ENCODE measurements at regions not wholly inside any gene's neighbourhood (a gene's known extent, or its start where the extent isn't known, plus 50 kb on each side); places are given as distances from the start of the nearest gene placed in this dataset.

DNA sequence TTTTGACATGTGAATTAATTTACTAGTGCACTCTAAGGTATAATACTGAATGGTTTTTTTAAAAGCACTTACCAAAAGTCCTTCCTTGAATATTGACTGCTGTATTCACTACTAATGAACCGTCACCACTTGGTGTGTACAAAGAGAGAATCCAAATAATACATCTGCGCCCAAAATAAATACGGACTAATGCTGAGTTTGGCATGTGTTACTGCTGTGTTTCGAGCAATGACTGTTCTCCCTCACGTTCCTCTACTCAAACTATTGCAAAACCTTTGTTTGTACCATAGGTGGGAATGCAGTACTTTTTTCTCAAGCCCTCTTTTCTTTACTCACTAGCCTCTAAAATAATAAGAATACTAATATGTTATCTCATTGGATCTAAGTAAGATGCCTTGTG is 305.5 kb downstream of the QKI start:
- H3K27me3 Mint-ChIP-seq = peaks cover 0 to 6% of the 10 kb centered on the region in 2 donors
- Histone ChIP-seq H3K9me3 (no peaks in the 10 kb centered on the region), H3K4me3 (ENCODE audit: control insufficient read depth in 1 of 2, extremely low read depth in 1 of 2, low read length in 1 of 2) (no peak overlapping the region), H3K27ac (ENCODE audit: low read length) (no peak overlapping the region), H3K27me3 (replicated peaks in 1 of 2; ENCODE audit: control insufficient read depth in 2 of 2, extremely low read depth in 1 of 2, insufficient read depth in 2 of 2, low read length in 1 of 2) (peaks cover 0 to 13% of the 10 kb centered on the region in 2 experiments), H3K4me1 (ENCODE audit: control insufficient read depth in 1 of 2, extremely low read depth in 1 of 2, insufficient read depth in 2 of 2, low read length in 2 of 2) (no peaks in the 10 kb centered on the region), H3K36me3 (ENCODE audit: control insufficient read depth in 2 of 2, extremely low read depth in 1 of 2, insufficient read depth in 1 of 2, low read length in 1 of 2) (no peaks in the 10 kb centered on the region)
- H3K9me3 Mint-ChIP-seq = no peaks in the 10 kb centered on the region
- ChIA-PET CTCF (no interaction called here), POLR2A (no interaction called here)
- ATAC-seq (replicated peaks in 1 of 4) (no peak), DNase-seq (no peak)
- no peaks in the 10 kb centered on the region for H3K36me3 Mint-ChIP-seq
- peaks cover 0 to 7% (median 0%) of the 10 kb centered on the region in 3 donors for H3K4me1 Mint-ChIP-seq
- H3K27ac Mint-ChIP-seq = no peak overlapping the region
- no CpG with 5 or more reads among the region's 5 CpGs for WGBS (ENCODE audit: insufficient coverage)
- H3K4me3 Mint-ChIP-seq = no peak overlapping the region

DNA sequence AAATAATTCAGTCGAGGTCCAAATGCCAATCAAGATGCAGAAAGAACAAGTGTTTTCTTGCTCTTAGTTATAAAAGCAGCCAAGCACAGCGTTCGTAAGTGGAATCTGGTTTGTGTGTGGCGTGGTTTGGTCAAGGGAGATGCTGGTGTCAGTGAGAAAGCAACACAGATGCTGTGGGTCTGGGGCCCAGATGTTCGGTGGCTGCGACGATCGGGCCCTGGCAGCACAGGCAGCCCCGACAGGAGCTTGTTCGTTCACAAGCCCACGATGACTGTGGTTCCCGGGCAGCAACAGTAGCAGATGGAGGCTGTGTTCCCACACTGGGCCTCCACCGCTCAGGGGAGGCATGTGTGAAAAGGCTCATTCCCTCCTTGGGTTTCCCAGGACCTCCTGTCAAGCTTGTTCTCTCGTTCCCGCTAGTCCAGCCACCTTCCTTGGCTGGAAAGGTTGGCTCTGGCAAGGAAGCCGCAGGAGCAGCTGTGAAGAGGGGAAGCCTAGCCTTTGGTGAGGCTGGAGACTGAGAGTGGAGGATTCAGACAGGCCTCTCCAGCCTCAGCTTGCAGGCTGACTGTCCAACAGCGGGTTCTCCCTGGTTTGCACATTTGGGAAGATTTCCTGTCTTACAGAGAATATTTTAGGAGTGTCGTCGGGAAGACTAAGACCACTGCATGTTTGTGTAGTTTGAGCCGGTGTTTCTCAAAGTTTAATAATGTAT is 304.7 kb downstream of the QKI start:
- no peaks in the 10 kb centered on the region for H3K4me1 ChIP-seq (ENCODE audit: control insufficient read depth in 1 of 2, extremely low read depth in 1 of 2, insufficient read depth in 2 of 2, low read length in 2 of 2)
- Mint-ChIP-seq H3K9me3 (no peaks in the 10 kb centered on the region), H3K4me1 (peaks cover 0 to 7% (median 0%) of the 10 kb centered on the region in 3 donors), H3K27me3 (peaks cover 0 to 6% of the 10 kb centered on the region in 2 donors), H3K4me3 (no peak overlapping the region), H3K36me3 (no peaks in the 10 kb centered on the region), H3K27ac (no peak overlapping the region)
- no peak overlapping the region for H3K4me3 ChIP-seq (ENCODE audit: control insufficient read depth in 1 of 2, extremely low read depth in 1 of 2, low read length in 1 of 2)
- H3K36me3 ChIP-seq (ENCODE audit: control insufficient read depth in 2 of 2, extremely low read depth in 1 of 2, insufficient read depth in 1 of 2, low read length in 1 of 2) = no peaks in the 10 kb centered on the region
- ATAC-seq (replicated peaks in 1 of 4) (no peak), DNase-seq (no peak)
- H3K27me3 ChIP-seq (replicated peaks in 1 of 2; ENCODE audit: control insufficient read depth in 2 of 2, extremely low read depth in 1 of 2, insufficient read depth in 2 of 2, low read length in 1 of 2) = peaks cover 0 to 17% of the 10 kb centered on the region in 2 experiments
- ChIA-PET POLR2A (no interaction called here), CTCF (no interaction called here)
- 84% methylated on average over 17 of the region's 20 CpGs for WGBS (ENCODE audit: insufficient coverage)
- H3K9me3 ChIP-seq = no peaks in the 10 kb centered on the region
- no peak overlapping the region for H3K27ac ChIP-seq (ENCODE audit: low read length)

DNA sequence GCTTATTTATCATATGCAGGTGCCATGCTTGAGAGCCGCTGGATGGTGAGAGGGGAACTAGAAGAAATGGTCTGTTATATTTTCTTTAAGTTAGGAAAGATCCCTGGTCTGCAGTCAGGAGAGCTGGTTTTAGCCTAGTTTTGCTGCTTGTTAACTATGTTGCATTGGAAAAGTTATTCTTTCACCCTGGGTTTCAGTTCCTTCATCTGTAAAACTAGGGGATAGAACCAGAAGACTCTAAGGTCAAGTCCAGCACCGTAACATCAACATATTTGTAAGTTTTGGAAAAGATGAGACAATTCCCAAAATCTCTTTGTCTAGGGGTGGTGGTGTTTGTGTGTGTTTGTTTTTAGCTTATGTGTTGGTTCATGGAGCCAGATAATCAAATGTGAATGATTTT is 304.0 kb downstream of the QKI start:
- Histone ChIP-seq H3K36me3 (ENCODE audit: control insufficient read depth in 2 of 2, extremely low read depth in 1 of 2, insufficient read depth in 1 of 2, low read length in 1 of 2) (no peaks in the 10 kb centered on the region), H3K9me3 (no peaks in the 10 kb centered on the region), H3K27me3 (replicated peaks in 1 of 2; ENCODE audit: control insufficient read depth in 2 of 2, extremely low read depth in 1 of 2, insufficient read depth in 2 of 2, low read length in 1 of 2) (peaks cover 0 to 23% of the 10 kb centered on the region in 2 experiments), H3K4me1 (ENCODE audit: control insufficient read depth in 1 of 2, extremely low read depth in 1 of 2, insufficient read depth in 2 of 2, low read length in 2 of 2) (no peaks in the 10 kb centered on the region), H3K27ac (ENCODE audit: low read length) (no peak overlapping the region), H3K4me3 (ENCODE audit: control insufficient read depth in 1 of 2, extremely low read depth in 1 of 2, low read length in 1 of 2) (no peak overlapping the region)
- 90% methylated on average over 2 of the region's 2 CpGs for WGBS (ENCODE audit: insufficient coverage)
- Mint-ChIP-seq H3K27me3 (peaks cover 4 to 6% of the 10 kb centered on the region in 2 donors), H3K4me3 (no peak overlapping the region), H3K9me3 (no peaks in the 10 kb centered on the region), H3K4me1 (peaks cover 0 to 7% (median 0%) of the 10 kb centered on the region in 3 donors), H3K27ac (no peak overlapping the region), H3K36me3 (no peaks in the 10 kb centered on the region)
- CTCF ChIA-PET = no interaction called here
- DNase-seq = no peak
- POLR2A ChIA-PET = no interaction called here
- no peak for ATAC-seq (replicated peaks in 1 of 4)

DNA sequence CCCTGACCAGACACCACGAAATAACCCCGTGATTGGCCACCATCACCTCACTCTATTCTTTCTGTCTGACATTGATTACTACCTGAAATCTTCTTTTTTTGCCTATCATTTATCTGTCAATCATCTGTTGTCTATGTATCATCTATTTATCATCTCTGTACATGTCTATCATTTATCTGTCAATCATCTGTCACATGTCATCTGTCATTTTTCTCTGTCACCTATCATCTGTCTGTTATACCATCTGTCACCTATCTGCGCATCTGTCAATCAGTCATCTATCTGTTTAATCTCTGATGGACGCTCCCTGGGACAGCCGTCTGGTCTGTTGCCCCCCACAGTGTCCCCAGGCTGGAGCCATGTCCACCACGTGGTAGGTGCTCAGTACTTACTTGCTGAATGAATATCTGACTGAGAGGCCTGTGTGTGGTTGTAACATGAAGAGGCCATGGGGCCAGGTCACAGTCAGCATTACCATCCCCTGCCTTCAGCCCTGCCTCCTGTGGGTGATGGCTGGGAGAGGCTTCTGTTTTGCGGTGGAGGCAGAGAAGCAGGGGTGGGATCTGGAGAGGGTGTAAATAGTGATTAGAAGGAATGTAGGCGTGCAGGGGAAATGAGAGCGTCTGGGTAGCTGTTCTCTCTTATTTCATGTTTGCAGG is 302.7 kb downstream of the QKI start:
- no peak overlapping the region for H3K27ac ChIP-seq (ENCODE audit: low read length)
- Mint-ChIP-seq H3K27me3 (peaks cover 4 to 8% of the 10 kb centered on the region in 2 donors), H3K36me3 (no peaks in the 10 kb centered on the region), H3K4me3 (no peak overlapping the region), H3K9me3 (no peaks in the 10 kb centered on the region), H3K4me1 (peaks cover 5 to 12% (median 5%) of the 10 kb centered on the region in 3 donors), H3K27ac (no peak overlapping the region)
- peaks cover 0 to 28% of the 10 kb centered on the region in 2 experiments for H3K27me3 ChIP-seq (replicated peaks in 1 of 2; ENCODE audit: control insufficient read depth in 2 of 2, extremely low read depth in 1 of 2, insufficient read depth in 2 of 2, low read length in 1 of 2)
- DNase-seq = no peak
- POLR2A ChIA-PET = no interaction called here
- WGBS (ENCODE audit: insufficient coverage) = 89% methylated on average over 6 of the region's 9 CpGs
- CTCF ChIA-PET = no interaction called here
- ATAC-seq (replicated peaks in 1 of 4) = no peak
- H3K4me3 ChIP-seq (ENCODE audit: control insufficient read depth in 1 of 2, extremely low read depth in 1 of 2, low read length in 1 of 2) = no peak overlapping the region
- H3K36me3 ChIP-seq (ENCODE audit: control insufficient read depth in 2 of 2, extremely low read depth in 1 of 2, insufficient read depth in 1 of 2, low read length in 1 of 2) = no peaks in the 10 kb centered on the region
- H3K4me1 ChIP-seq (ENCODE audit: control insufficient read depth in 1 of 2, extremely low read depth in 1 of 2, insufficient read depth in 2 of 2, low read length in 2 of 2) = peaks cover 0 to 7% of the 10 kb centered on the region in 2 experiments
- H3K9me3 ChIP-seq = no peaks in the 10 kb centered on the region

DNA sequence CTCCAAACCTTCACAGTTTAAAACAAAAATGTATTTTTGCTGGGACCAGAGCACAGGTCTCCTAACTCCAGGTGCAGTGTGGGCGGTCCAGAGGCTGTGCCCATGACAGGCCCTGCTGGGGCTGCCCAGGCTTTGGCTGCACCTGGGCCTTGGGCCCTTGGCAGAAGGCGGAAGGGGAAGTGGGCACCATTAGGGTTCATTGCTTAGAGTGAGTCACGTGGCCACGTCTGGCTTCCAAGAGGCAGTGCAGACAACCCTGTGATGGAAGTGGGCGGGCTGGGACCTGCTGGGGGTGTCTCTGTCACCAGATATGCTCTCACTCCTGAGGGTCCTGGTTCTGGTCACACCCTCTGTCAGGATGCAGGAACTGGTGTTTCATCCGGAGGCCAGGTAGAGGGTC is 302.2 kb downstream of the QKI start:
- ChIA-PET POLR2A (no interaction called here), CTCF (interaction anchor here in 1 of 2 donors (0.6 kb wide), 2 partner anchors 14 to 18 kb away, joined by 3 to 7 read pairs; no protein-coding TSS in a partner anchor)
- Mint-ChIP-seq H3K4me1 (peaks cover 5 to 15% (median 5%) of the 10 kb centered on the region in 3 donors), H3K27ac (no peak overlapping the region), H3K27me3 (peaks cover 4 to 8% of the 10 kb centered on the region in 2 donors), H3K4me3 (no peak overlapping the region), H3K36me3 (no peaks in the 10 kb centered on the region), H3K9me3 (no peaks in the 10 kb centered on the region)
- peaks cover 0 to 28% of the 10 kb centered on the region in 2 experiments for H3K27me3 ChIP-seq (replicated peaks in 1 of 2; ENCODE audit: control insufficient read depth in 2 of 2, extremely low read depth in 1 of 2, insufficient read depth in 2 of 2, low read length in 1 of 2)
- no peaks in the 10 kb centered on the region for H3K9me3 ChIP-seq
- no peak overlapping the region for H3K4me3 ChIP-seq (ENCODE audit: control insufficient read depth in 1 of 2, extremely low read depth in 1 of 2, low read length in 1 of 2)
- DNase-seq (peak in 1 of 35 experiments; percentile 20), ATAC-seq (replicated peaks in 1 of 4) (no peak)
- 52% methylated on average over 6 of the region's 6 CpGs for WGBS (ENCODE audit: insufficient coverage)
- no peak overlapping the region for H3K27ac ChIP-seq (ENCODE audit: low read length)
- H3K4me1 ChIP-seq (ENCODE audit: control insufficient read depth in 1 of 2, extremely low read depth in 1 of 2, insufficient read depth in 2 of 2, low read length in 2 of 2) = peaks cover 0 to 10% of the 10 kb centered on the region in 2 experiments
- no peaks in the 10 kb centered on the region for H3K36me3 ChIP-seq (ENCODE audit: control insufficient read depth in 2 of 2, extremely low read depth in 1 of 2, insufficient read depth in 1 of 2, low read length in 1 of 2)

DNA sequence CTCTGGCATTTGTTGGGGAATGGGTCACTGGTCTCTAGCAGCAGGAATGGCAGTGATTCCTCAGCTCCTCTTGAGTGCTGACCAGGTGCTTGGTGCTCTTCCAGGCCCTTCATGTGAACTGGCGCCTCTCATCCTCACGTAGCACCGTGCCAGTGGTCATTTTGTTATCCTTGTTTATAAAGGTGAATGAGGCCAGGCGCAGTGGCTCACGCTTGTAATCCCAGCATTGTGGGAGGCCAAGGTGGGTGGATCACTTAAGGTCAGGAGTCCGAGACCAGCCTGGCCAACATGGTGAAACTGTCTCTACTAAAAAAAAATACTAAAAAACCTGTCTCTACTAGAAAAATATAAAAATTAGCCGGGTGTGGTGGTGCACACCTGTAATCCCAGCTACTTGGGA is 301.3 kb downstream of the QKI start:
- Histone ChIP-seq H3K9me3 (no peaks in the 10 kb centered on the region), H3K36me3 (ENCODE audit: control insufficient read depth in 2 of 2, extremely low read depth in 1 of 2, insufficient read depth in 1 of 2, low read length in 1 of 2) (no peaks in the 10 kb centered on the region), H3K4me3 (ENCODE audit: control insufficient read depth in 1 of 2, extremely low read depth in 1 of 2, low read length in 1 of 2) (no peak overlapping the region), H3K4me1 (ENCODE audit: control insufficient read depth in 1 of 2, extremely low read depth in 1 of 2, insufficient read depth in 2 of 2, low read length in 2 of 2) (peaks cover 0 to 10% of the 10 kb centered on the region in 2 experiments), H3K27me3 (replicated peaks in 1 of 2; ENCODE audit: control insufficient read depth in 2 of 2, extremely low read depth in 1 of 2, insufficient read depth in 2 of 2, low read length in 1 of 2) (peaks cover 0 to 28% of the 10 kb centered on the region in 2 experiments), H3K27ac (ENCODE audit: low read length) (no peak overlapping the region)
- ChIA-PET POLR2A (no interaction called here), CTCF (no interaction called here)
- H3K27me3 Mint-ChIP-seq = peaks cover 4 to 8% of the 10 kb centered on the region in 2 donors
- no peak overlapping the region for H3K27ac Mint-ChIP-seq
- ATAC-seq (replicated peaks in 1 of 4) = no peak
- DNase-seq = no peak
- no CpG with 5 or more reads among the region's 7 CpGs for WGBS (ENCODE audit: insufficient coverage)
- H3K9me3 Mint-ChIP-seq = no peaks in the 10 kb centered on the region
- H3K36me3 Mint-ChIP-seq = no peaks in the 10 kb centered on the region
- H3K4me1 Mint-ChIP-seq = peaks cover 5 to 22% (median 8%) of the 10 kb centered on the region in 3 donors
- no peak overlapping the region for H3K4me3 Mint-ChIP-seq

Data from T-cell (primary cell).